T-cell (primary cell): ENCODE measurements at regions not wholly inside any gene's neighbourhood (a gene's known extent, or its start where the extent isn't known, plus 50 kb on each side); places are given as distances from the start of the nearest gene placed in this dataset.
"Not testable (repeated sequence)": the region's sequence is repeated elsewhere in the genome, so short reads cannot be mapped to it uniquely, and the experiment has no call there.

Experiments
- ATAC-seq, 4 experiments: fragments of 200-7000 bp in 3 of 4; fragments of 150-1000 bp in 1 of 4; cut with Tn5 transposase; replicated peaks in 1 of 4; 1 replicate in 3 of 4; 2 replicates in 1 of 4; pipeline ENCODE4 v1.10.0; 2021; ENCODE audit warnings: moderate library complexity in 3 of 4, mild to moderate bottlenecking in 2 of 4, moderate number of reproducible peaks in 1 of 4
- CTCF ChIA-PET, 2 donors: fragments of 300-600 bp; sonication (Branson Sonifier 250); formaldehyde crosslinking; loops; one replicate each; lab custom pipeline; 2022; ENCODE audit warnings: antibody characterized with exemption in 2 of 2; lab: Charles Lee
- POLR2A ChIA-PET, 2 donors: fragments of 300-600 bp; sonication (Branson Sonifier 250); formaldehyde crosslinking; loops; one replicate each; lab custom pipeline; 2022; ENCODE audit warnings: antibody characterized with exemption in 2 of 2; lab: Charles Lee
- DNase-seq, 35 experiments: peaks; one replicate each; pipeline versions ENCODE4 v3.0.0 to v3.0.0-alpha.2; 2013 to 2023
- H3K27ac ChIP-seq: one replicate; pipeline ENCODE4 v1.5.1; 2013; ENCODE audit warnings: low read length
- H3K27me3 ChIP-seq, 2 experiments: replicated peaks in 1 of 2; 1 replicate in 1 of 2; 2 replicates in 1 of 2; pipeline versions ENCODE4 v1.6.1 to v1.7.0; 2013; ENCODE audit warnings: low read length in 1 of 2, mixed read lengths in 1 of 2; ENCODE audit not compliant: control insufficient read depth in 2 of 2, insufficient read depth in 2 of 2; ENCODE audit errors: extremely low read depth in 1 of 2
- H3K36me3 ChIP-seq, 2 donors: 1 replicate in 1 of 2; 2 replicates in 1 of 2; pipeline versions ENCODE4 v1.6.1 to v1.7.0; 2013; ENCODE audit warnings: low read length in 1 of 2; ENCODE audit not compliant: control insufficient read depth in 2 of 2, insufficient read depth in 1 of 2; ENCODE audit errors: extremely low read depth in 1 of 2
- H3K4me1 ChIP-seq, 2 experiments: 1 replicate in 1 of 2; 2 replicates in 1 of 2; pipeline versions ENCODE4 v1.6.1 to v1.7.0; 2013; ENCODE audit warnings: low read length in 2 of 2, mixed read lengths in 1 of 2; ENCODE audit not compliant: insufficient read depth in 2 of 2, control insufficient read depth in 1 of 2; ENCODE audit errors: extremely low read depth in 1 of 2
- H3K4me3 ChIP-seq, 2 donors: 1 replicate in 1 of 2; 2 replicates in 1 of 2; pipeline versions ENCODE4 v1.5.1 to v1.7.0; 2013; ENCODE audit warnings: mild to moderate bottlenecking in 2 of 2, low read length in 1 of 2, moderate library complexity in 1 of 2; ENCODE audit not compliant: control insufficient read depth in 1 of 2; ENCODE audit errors: extremely low read depth in 1 of 2
- H3K9me3 ChIP-seq: 2 replicates; pipeline ENCODE4 v1.7.0; 2013
- H3K27ac Mint-ChIP-seq, 2 donors: one replicate each; pipeline ENCODE4 v1.8.0; 2020 to 2021; ENCODE audit warnings: mild to moderate bottlenecking in 2 of 2, mixed read lengths in 2 of 2
- H3K27me3 Mint-ChIP-seq, 2 donors: one replicate each; pipeline ENCODE4 v1.8.0; 2021 to 2022; ENCODE audit warnings: mixed read lengths in 2 of 2
- H3K36me3 Mint-ChIP-seq: one replicate; pipeline ENCODE4 v1.8.0; 2021; ENCODE audit warnings: mixed read lengths
- H3K4me1 Mint-ChIP-seq, 3 donors: one replicate each; pipeline ENCODE4 v1.8.0; 2020 to 2022; ENCODE audit warnings: mixed read lengths in 3 of 3, mild to moderate bottlenecking in 1 of 3
- H3K4me3 Mint-ChIP-seq, 3 donors: one replicate each; pipeline ENCODE4 v1.8.0; 2020 to 2022; ENCODE audit warnings: mild to moderate bottlenecking in 3 of 3, mixed read lengths in 3 of 3, moderate library complexity in 3 of 3
- H3K9me3 Mint-ChIP-seq, 3 donors: one replicate each; pipeline ENCODE4 v1.8.0; 2020 to 2022; ENCODE audit warnings: mixed read lengths in 3 of 3
- WGBS: methylation state at CpG from one replicate; pipeline ENCODE4 v1.1.5; 2013; ENCODE audit warnings: missing lambda C conversion rate; ENCODE audit not compliant: insufficient coverage; 5-methylcytosine and 5-hydroxymethylcytosine counted together

DNA sequence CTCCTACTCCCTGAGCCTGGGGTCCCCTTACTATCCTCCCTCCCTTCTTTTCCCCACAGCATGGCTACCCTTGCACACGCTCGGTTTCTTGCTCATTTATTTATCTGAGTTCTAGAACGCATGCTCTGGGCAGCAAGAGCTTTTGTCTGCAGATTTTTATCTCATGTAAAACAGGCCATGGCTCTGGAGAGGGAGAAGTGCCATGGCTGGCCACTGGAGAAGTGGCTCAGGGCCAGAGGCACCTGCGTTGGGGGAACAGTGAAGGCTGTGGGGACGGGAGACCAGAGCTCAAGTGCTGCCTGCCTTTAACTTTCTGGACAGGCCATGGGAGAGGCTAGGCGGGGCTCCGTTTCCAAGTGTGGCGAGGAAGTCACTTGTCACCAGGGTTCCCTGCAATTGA lies 177.7 kb upstream of the SULF2 start:
- no peaks in the 10 kb centered on the region for H3K9me3 Mint-ChIP-seq
- no peak overlapping the region for H3K27ac Mint-ChIP-seq
- no peaks in the 10 kb centered on the region for H3K4me1 Mint-ChIP-seq
- ATAC-seq: no peak
- no peak overlapping the region for H3K4me3 ChIP-seq
- no peak overlapping the region for H3K27ac ChIP-seq
- ChIA-PET POLR2A (no interaction called here), CTCF (no interaction called here)
- no peak for DNase-seq
- no peaks in the 10 kb centered on the region for H3K9me3 ChIP-seq
- peaks cover 7 to 8% of the 10 kb centered on the region in 2 donors for H3K27me3 Mint-ChIP-seq
- no peaks in the 10 kb centered on the region for H3K36me3 ChIP-seq
- 79% methylated on average over 7 of the region's 8 CpGs for WGBS
- H3K4me3 Mint-ChIP-seq: no peak overlapping the region
- H3K36me3 Mint-ChIP-seq: no peaks in the 10 kb centered on the region
- no peaks in the 10 kb centered on the region for H3K4me1 ChIP-seq
- no peaks in the 10 kb centered on the region for H3K27me3 ChIP-seq

DNA sequence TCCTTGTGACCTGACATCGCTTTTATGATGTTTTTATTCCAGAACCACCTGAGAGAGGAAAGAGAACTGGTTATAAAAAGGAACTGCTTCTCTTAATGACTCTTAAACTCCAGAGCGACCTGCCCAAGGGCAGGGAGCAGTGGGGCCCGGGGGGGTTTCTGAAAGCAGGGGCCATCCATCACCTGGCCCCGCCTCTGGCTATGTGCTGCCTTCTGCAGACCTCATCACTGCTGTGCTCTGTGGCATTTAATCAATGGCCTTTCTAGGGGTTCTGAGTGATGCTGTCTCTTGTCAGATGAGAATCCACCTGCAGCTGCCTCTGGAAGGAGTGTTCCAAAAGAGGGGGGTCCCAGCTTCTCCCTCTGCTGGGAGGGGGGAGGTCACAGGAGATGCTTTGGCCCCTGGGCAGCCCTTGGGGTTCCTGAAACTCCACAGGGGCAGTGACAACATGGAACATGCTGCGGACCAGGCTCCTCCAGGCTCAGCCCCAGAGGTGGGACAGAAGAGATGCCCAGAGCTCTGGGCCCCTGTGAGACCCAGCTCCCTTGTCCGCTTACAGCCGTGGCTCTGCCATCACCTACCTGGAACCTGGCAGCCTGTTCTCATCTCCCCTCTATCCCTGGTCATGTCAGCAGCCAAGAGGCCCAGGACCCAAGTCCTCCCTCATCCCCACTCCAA lies 177.1 kb upstream of the SULF2 start:
- Mint-ChIP-seq H3K36me3 (no peaks in the 10 kb centered on the region), H3K27ac (no peak overlapping the region), H3K27me3 (peaks cover 7 to 8% of the 10 kb centered on the region in 2 donors), H3K4me1 (no peaks in the 10 kb centered on the region), H3K9me3 (no peaks in the 10 kb centered on the region), H3K4me3 (no peak overlapping the region)
- H3K27ac ChIP-seq: no peak overlapping the region
- DNase-seq: no peak
- ChIA-PET POLR2A (no interaction called here), CTCF (no interaction called here)
- WGBS: 80% methylated on average over 3 of the region's 7 CpGs
- no peaks in the 10 kb centered on the region for H3K27me3 ChIP-seq
- no peaks in the 10 kb centered on the region for H3K4me1 ChIP-seq
- H3K36me3 ChIP-seq: no peaks in the 10 kb centered on the region
- H3K4me3 ChIP-seq: no peak overlapping the region
- no peak for ATAC-seq
- H3K9me3 ChIP-seq: no peaks in the 10 kb centered on the region

DNA sequence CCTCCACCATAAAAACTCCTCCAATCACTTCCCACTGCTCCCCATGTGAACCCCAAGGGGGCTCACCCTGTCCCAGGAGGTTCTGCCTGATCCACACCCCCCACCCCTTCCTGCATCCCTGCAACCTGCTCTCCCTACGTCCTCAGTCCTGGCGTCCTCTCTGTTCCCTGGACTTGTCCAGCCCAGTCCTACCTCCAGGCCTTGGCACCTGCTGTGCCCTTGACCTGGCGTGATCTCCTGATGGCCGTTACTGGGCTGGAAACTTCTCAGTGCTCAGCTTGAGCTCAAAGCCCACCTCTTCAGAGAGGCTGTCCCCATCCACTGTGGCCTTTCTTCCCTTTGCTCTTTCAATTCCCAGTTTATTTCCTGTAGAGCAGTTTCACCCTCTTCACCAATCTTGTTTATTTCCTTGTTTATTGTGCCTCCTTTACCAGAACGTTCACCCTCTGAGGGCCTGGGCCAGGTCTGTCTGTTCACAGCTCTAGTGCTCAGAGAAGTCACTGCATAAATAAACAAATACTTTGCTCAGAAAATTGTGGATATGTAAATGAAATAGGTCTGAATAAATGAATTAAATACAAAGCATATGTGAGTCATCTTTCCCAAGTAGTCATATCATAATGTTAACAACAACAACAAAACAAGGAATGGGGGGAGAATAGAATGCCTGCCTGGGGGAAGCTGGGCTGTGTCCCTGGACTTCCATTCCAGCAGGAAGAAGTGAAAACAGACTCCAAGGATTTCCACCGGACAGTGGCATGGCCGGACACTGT lies 175.7 kb upstream of the SULF2 start:
- Histone ChIP-seq H3K4me1 (no peaks in the 10 kb centered on the region), H3K4me3 (no peak overlapping the region), H3K9me3 (no peaks in the 10 kb centered on the region), H3K27ac (no peak overlapping the region), H3K36me3 (no peaks in the 10 kb centered on the region), H3K27me3 (peaks cover 0 to 3% of the 10 kb centered on the region in 2 experiments)
- DNase-seq: no peak
- Mint-ChIP-seq H3K27me3 (peaks cover 7 to 8% of the 10 kb centered on the region in 2 donors), H3K4me1 (no peaks in the 10 kb centered on the region), H3K4me3 (no peak overlapping the region), H3K9me3 (no peaks in the 10 kb centered on the region), H3K27ac (no peak overlapping the region), H3K36me3 (no peaks in the 10 kb centered on the region)
- CTCF ChIA-PET: no interaction called here
- POLR2A ChIA-PET: no interaction called here
- 75% methylated on average over 6 of the region's 7 CpGs for WGBS
- ATAC-seq: no peak

DNA sequence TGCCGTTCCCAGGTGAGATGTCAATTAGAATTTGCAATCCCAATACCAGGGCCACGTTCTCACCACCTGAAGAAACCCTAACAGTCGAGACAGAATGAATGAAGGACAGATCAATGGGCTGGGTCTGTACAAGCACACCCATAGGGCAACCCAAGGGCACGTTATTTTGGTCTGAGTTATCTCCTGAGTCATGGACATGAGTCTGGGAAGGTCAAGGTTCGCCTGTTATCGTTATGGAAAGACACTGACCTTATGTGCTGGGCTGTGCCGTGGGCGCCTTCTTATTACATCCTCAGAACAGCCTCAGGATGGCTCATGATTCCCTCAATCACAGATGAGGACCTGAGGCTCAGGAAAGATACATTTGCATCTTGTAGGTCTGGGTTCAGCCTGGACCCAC lies 175.0 kb upstream of the SULF2 start:
- ATAC-seq (no peak), DNase-seq (no peak)
- WGBS: 77% methylated on average over 6 of the region's 8 CpGs
- Histone ChIP-seq H3K36me3 (no peaks in the 10 kb centered on the region), H3K27me3 (peaks cover 0 to 3% of the 10 kb centered on the region in 2 experiments), H3K27ac (no peak overlapping the region), H3K4me1 (no peaks in the 10 kb centered on the region), H3K9me3 (no peaks in the 10 kb centered on the region), H3K4me3 (no peak overlapping the region)
- H3K36me3 Mint-ChIP-seq: no peaks in the 10 kb centered on the region
- H3K4me3 Mint-ChIP-seq: no peak overlapping the region
- POLR2A ChIA-PET: no interaction called here
- H3K4me1 Mint-ChIP-seq: no peaks in the 10 kb centered on the region
- no peak overlapping the region for H3K27ac Mint-ChIP-seq
- no peaks in the 10 kb centered on the region for H3K9me3 Mint-ChIP-seq
- CTCF ChIA-PET: no interaction called here
- peaks cover 7 to 8% of the 10 kb centered on the region in 2 donors for H3K27me3 Mint-ChIP-seq

DNA sequence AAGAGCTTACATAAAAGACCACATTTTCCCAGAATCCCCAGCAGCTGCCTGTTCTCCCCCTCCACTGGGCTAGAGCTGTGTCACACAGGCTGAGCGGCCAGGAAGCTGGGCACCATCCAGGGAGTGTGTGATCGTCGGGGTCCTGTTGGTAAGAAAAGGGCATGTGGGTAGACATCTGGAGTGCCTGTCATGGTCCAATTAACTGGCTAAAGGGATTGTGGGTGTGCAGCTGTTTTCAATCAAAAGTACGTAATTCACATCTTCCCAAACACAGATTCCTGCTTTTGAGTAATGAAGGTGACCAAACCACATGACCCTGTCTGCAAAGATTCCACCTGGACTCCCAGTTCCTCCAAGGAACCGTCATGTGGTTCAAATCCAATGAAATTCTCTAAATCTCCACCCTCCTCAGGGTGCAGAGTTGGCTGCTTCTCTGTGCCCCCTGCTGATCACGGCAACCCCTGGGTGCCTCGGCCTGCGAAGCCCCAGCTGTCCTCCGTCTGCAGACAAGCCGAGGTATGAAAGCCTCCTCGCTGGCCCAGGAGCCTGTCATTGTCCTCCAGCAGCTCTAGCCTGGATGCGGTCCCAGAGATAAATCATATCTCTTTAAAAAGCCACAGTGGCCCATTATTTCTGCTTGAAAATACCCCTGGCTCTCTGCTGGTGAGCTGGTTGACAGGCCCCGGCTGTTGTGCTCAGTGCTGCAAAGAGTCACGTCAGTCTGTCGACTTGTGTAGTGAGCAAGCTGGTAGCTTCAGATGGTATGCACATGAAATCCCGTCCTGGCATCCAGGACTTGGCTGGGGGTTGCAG lies 172.9 kb upstream of the SULF2 start:
- POLR2A ChIA-PET, H3K4me1 Mint-ChIP-seq, ATAC-seq, H3K27me3 ChIP-seq, H3K27ac Mint-ChIP-seq, H3K4me3 Mint-ChIP-seq, H3K9me3 ChIP-seq, H3K27ac ChIP-seq, DNase-seq, H3K9me3 Mint-ChIP-seq, CTCF ChIA-PET, H3K4me1 ChIP-seq, H3K36me3 ChIP-seq, H3K4me3 ChIP-seq, H3K36me3 Mint-ChIP-seq: not testable (repeated sequence)
- peaks cover 10 to 15% of the 10 kb centered on the region in 2 donors for H3K27me3 Mint-ChIP-seq
- 80% methylated on average over 8 of the region's 16 CpGs for WGBS

DNA sequence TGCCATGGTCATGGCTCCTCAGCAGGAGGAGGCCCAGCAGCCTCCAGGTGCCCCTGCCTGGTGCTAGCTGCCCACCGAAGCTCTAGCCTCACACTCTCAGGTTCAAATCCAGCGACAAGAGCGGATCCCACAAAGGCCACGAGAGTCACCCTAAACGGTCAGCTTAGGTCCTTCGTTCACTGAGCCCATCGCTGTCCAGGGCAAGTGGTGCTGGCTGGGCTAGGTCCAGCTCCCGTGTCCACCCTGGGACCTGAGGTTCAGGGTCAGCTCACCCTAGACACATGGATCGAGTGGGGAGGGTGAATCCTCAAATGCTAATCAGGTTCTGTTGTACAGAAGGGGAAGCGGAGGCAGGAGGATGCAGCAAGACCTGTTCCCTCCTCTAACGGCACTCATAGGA lies 171.9 kb upstream of the SULF2 start:
- POLR2A ChIA-PET: no interaction called here
- ATAC-seq (no peak), DNase-seq (no peak)
- H3K4me1 ChIP-seq: no peaks in the 10 kb centered on the region
- CTCF ChIA-PET: no interaction called here
- no peak overlapping the region for H3K4me3 Mint-ChIP-seq
- H3K27ac ChIP-seq: no peak overlapping the region
- H3K9me3 ChIP-seq: no peaks in the 10 kb centered on the region
- no peak overlapping the region for H3K4me3 ChIP-seq
- no peaks in the 10 kb centered on the region for H3K36me3 ChIP-seq
- no peak overlapping the region for H3K27ac Mint-ChIP-seq
- H3K9me3 Mint-ChIP-seq: no peaks in the 10 kb centered on the region
- H3K27me3 ChIP-seq: peaks cover 0 to 7% of the 10 kb centered on the region in 2 experiments
- 87% methylated on average over 10 of the region's 11 CpGs for WGBS
- H3K27me3 Mint-ChIP-seq: peaks cover 18 to 25% of the 10 kb centered on the region in 2 donors
- no peaks in the 10 kb centered on the region for H3K4me1 Mint-ChIP-seq
- H3K36me3 Mint-ChIP-seq: no peaks in the 10 kb centered on the region
